Hepatocyte (in vitro differentiated cells): ENCODE measurements at regions not wholly inside any gene's neighbourhood (a gene's known extent, or its start where the extent isn't known, plus 50 kb on each side); places are given as distances from the start of the nearest gene placed in this dataset.

Experiments
- CTCF ChIP-seq: fragments of 200-600 bp; sonication (generic); IDR thresholded peaks from 2 replicates; pipeline ENCODE4 v1.5.1; 2016; ENCODE audit warnings: antibody characterized with exemption, mild to moderate bottlenecking; ENCODE audit not compliant: poor library complexity
- EZH2phosphoT487 ChIP-seq: fragments of 200-600 bp; sonication (generic); IDR thresholded peaks from one replicate; pipeline ENCODE4 v1.6.1; 2018; ENCODE audit warnings: antibody characterized with exemption, mild to moderate bottlenecking, low read depth, moderate library complexity; ENCODE audit not compliant: unreplicated experiment, severe bottlenecking

- TF ChIP-seq CTCF: no peak
- TF ChIP-seq EZH2phosphoT487: no peak
Measured at GRCh38 chr9:14520341-14520740, 172.9 kb downstream of the ZDHHC21 start.
